Astrocyte (in vitro differentiated cells and primary cell): ENCODE measurements at regions not wholly inside any gene's neighbourhood (a gene's known extent, or its start where the extent isn't known, plus 50 kb on each side); places are given as distances from the start of the nearest gene placed in this dataset.

ENCODE experiments used
- CTCF ChIP-seq: IDR thresholded peaks from 2 replicates; pipeline ENCODE4 v1.5.1; 2011; ENCODE audit warnings: low read depth, mild to moderate bottlenecking, inconsistent platforms, low read length, moderate library complexity; ENCODE audit not compliant: insufficient read depth
- EZH2 ChIP-seq: IDR thresholded peaks from 2 replicates; pipeline ENCODE4 v1.6.1; 2012; ENCODE audit warnings: mild to moderate bottlenecking, low read length, inconsistent platforms; ENCODE audit not compliant: insufficient read depth

- no peak for TF ChIP-seq CTCF
- TF ChIP-seq EZH2, result no peak
Measured at GRCh38 chr10:118470470-118470869, 125.0 kb downstream of the PRLHR start.
